Dendritic cell treated with granulocyte-macrophage colony-stimulating factor and Interleukin-4, amounts not matched to agents 40 ng/mL and 50 ng/mL, for 4 days (primary cell): ENCODE measurements at regions not wholly inside any gene's neighbourhood (a gene's known extent, or its start where the extent isn't known, plus 50 kb on each side); places are given as distances from the start of the nearest gene placed in this dataset.
"Not testable (repeated sequence)": the region's sequence is repeated elsewhere in the genome, so short reads cannot be mapped to it uniquely, and the experiment has no call there.

Experiments
- H3K27ac Mint-ChIP-seq: one replicate; pipeline ENCODE4 v1.8.0; 2022; ENCODE audit warnings: mild to moderate bottlenecking, mixed read lengths
- H3K27me3 Mint-ChIP-seq: one replicate; pipeline ENCODE4 v1.8.0; 2022; ENCODE audit warnings: mild to moderate bottlenecking, mixed read lengths
- H3K36me3 Mint-ChIP-seq: one replicate; pipeline ENCODE4 v1.8.0; 2022; ENCODE audit warnings: low read depth, mixed read lengths
- H3K4me1 Mint-ChIP-seq: one replicate; pipeline ENCODE4 v1.8.0; 2022; ENCODE audit warnings: low read depth, mixed read lengths
- H3K4me3 Mint-ChIP-seq: one replicate; pipeline ENCODE4 v1.8.0; 2022; ENCODE audit warnings: mild to moderate bottlenecking, moderate library complexity, mixed read lengths
- H3K9me3 Mint-ChIP-seq: one replicate; pipeline ENCODE4 v1.8.0; 2022; ENCODE audit warnings: mixed read lengths
- intact Hi-C: fragments of 100-400 bp; cut with micrococcal nuclease; formaldehyde crosslinking; loops from one replicate; pipeline ENCODE4 v1.15.0; 2022

GRCh38 chr3:124346487-124346886, 354.6 kb upstream of the ROPN1 start:
- Mint-ChIP-seq H3K36me3 (no peaks in the 10 kb centered on the region), H3K27ac (no peak overlapping the region), H3K27me3 (peaks cover 8% of the 10 kb centered on the region), H3K4me1 (no peaks in the 10 kb centered on the region), H3K9me3 (no peaks in the 10 kb centered on the region), H3K4me3 (no peak overlapping the region)
- intact Hi-C loops, result no loop called here

GRCh38 chr3:124347418-124347817, 355.5 kb upstream of the ROPN1 start:
- Mint-ChIP-seq H3K27ac (no peak overlapping the region), H3K9me3 (no peaks in the 10 kb centered on the region), H3K27me3 (peaks cover 8% of the 10 kb centered on the region), H3K4me1 (no peaks in the 10 kb centered on the region), H3K4me3 (no peak overlapping the region), H3K36me3 (no peaks in the 10 kb centered on the region)
- intact Hi-C loops, result no loop called here

DNA sequence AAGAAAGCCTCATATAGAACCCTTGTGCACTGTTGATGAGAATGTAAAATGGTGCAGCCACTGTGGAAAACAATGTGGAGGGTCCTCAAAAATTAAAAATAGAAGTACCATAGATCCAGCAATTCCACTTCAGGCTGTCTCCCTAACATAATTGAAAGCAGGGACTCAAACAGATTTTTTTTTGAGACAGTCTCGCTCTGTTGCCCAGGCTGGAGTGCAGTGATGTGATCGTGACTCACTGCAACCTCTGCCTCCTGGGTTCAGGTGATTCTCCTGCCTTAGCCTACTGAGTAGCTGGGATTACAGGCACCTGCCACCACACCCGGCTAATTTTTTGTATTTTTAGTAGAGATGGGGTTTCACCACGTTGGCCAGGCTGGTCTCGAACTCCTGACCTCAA, 356.6 kb upstream of the ROPN1 start:
- H3K9me3 Mint-ChIP-seq, intact Hi-C loops, H3K27me3 Mint-ChIP-seq, H3K4me1 Mint-ChIP-seq, H3K36me3 Mint-ChIP-seq, H3K27ac Mint-ChIP-seq, H3K4me3 Mint-ChIP-seq: not testable (repeated sequence)

DNA sequence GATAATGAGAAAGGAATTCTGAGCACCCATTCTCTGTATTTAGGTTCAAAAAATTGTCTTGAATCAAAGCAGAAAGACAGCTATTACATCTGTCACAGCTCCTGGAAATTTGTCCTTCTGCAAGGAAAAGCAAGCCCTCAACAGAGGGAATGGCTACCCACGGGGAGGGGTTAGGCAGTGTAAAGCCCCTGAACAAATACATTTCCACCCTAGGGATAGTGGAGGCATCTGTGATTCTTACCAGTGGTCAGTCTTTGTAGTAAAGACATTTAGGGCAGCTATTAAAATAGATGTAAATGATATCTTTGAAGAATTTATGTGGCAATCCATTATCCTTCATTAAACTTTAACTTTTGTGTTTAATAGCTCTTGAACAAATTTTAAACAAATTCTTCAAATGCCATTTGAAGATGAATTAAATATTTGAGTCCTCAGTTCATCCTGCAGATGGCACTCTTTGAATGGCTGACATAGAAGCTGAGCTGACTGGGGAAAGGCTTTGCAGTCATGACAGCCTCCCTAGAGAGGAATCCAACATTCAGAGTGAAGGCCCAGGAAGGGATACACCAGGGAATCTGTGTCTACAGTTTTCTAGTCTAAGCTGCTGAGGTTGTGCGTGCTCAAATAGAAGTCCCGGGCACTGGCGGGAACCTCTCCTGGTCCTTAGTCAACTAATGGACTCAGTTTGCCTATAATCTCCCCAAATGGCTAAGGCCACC, 359.7 kb upstream of the ROPN1 start:
- no peak overlapping the region for H3K27ac Mint-ChIP-seq
- H3K4me3 Mint-ChIP-seq, result no peak overlapping the region

DNA sequence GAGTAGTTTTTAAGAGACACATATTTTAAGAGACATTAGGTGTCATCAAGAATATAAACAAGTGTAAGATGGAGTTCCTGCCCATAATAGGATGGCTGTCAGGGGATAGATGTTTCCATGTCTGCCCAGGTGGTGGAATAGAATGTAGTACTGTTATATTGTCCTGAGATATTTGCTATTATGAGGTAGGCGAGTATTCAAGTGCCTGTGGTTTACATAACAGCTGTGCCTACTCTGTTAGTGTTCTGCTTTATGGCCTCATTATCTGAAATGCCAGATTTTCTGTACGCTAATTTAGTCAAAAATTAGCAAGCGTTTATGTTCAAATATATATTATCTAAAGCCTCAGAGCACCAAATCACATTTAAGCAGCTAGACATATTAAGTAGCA, 360.2 kb upstream of the ROPN1 start:
- peaks cover 4% of the 10 kb centered on the region for H3K27me3 Mint-ChIP-seq
- intact Hi-C loops, result loop anchor here (10.0 kb wide), 1 partner anchor 203 kb away; no protein-coding TSS in a partner anchor
- H3K27ac Mint-ChIP-seq, result no peak overlapping the region
- H3K4me3 Mint-ChIP-seq, result no peak overlapping the region
- no peaks in the 10 kb centered on the region for H3K9me3 Mint-ChIP-seq
- no peaks in the 10 kb centered on the region for H3K36me3 Mint-ChIP-seq
- H3K4me1 Mint-ChIP-seq, result no peaks in the 10 kb centered on the region

More for the DNA sequence above, 359.7 kb upstream of the ROPN1 start:
- no peaks in the 10 kb centered on the region for H3K4me1 Mint-ChIP-seq
- intact Hi-C loops, result loop anchor here (10.0 kb wide), 1 partner anchor 203 kb away; no protein-coding TSS in a partner anchor
- peaks cover 5% of the 10 kb centered on the region for H3K27me3 Mint-ChIP-seq
- H3K9me3 Mint-ChIP-seq, result no peaks in the 10 kb centered on the region
- no peaks in the 10 kb centered on the region for H3K36me3 Mint-ChIP-seq

DNA sequence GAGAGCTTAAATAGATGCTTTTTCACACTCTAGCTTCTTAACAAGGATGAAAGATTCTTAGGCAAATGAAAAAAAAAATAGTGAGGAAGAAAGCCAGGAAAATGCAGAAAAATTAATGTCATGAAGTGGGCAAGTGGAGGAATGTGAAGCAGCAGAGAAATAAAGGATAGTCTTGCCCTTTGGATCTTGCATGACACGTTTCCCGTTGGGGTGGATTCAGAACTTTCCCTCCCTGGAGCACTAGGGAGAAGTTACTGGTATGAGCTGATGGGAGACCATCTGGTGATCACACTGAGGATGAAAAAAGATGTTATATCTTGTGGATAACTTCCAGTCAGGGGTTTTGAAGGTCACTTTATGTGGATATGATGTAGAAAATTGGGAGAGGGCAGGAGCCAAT, 361.8 kb upstream of the ROPN1 start:
- intact Hi-C loops, result loop anchor here (10.0 kb wide), 1 partner anchor 201 kb away; no protein-coding TSS in a partner anchor
- no peak overlapping the region for H3K27ac Mint-ChIP-seq
- H3K9me3 Mint-ChIP-seq, result no peaks in the 10 kb centered on the region
- H3K27me3 Mint-ChIP-seq, result peaks cover 4% of the 10 kb centered on the region
- H3K4me3 Mint-ChIP-seq, result no peak overlapping the region
- no peaks in the 10 kb centered on the region for H3K4me1 Mint-ChIP-seq
- H3K36me3 Mint-ChIP-seq, result no peaks in the 10 kb centered on the region

DNA sequence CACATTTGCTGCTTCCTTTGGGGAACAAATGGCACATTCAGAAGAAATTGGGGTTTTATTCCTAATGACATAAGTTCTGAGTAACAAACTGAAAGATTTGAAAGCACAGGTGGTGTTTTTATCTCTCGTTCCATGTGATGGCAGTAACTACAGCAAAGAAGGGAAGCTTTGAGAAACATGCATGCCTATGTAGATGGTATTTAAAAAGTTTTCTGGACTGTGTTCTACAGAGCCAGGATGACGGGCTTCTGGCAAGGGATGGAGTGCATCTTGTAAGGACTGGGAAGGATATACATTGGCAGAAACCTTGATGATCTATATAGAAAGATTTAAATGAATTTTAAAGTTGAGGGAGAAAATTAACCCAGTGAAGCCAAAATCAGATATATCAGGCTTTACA, 362.2 kb upstream of the ROPN1 start:
- H3K27me3 Mint-ChIP-seq, result peaks cover 4% of the 10 kb centered on the region
- no peak overlapping the region for H3K4me3 Mint-ChIP-seq
- no peaks in the 10 kb centered on the region for H3K9me3 Mint-ChIP-seq
- H3K36me3 Mint-ChIP-seq, result no peaks in the 10 kb centered on the region
- no peak overlapping the region for H3K27ac Mint-ChIP-seq
- H3K4me1 Mint-ChIP-seq, result no peaks in the 10 kb centered on the region
- intact Hi-C loops, result loop anchor here (10.0 kb wide), 1 partner anchor 201 kb away; no protein-coding TSS in a partner anchor

- Mint-ChIP-seq H3K4me1 (no peaks in the 10 kb centered on the region), H3K9me3 (no peaks in the 10 kb centered on the region), H3K27ac (no peak overlapping the region), H3K27me3 (peaks cover 4% of the 10 kb centered on the region), H3K36me3 (no peaks in the 10 kb centered on the region), H3K4me3 (no peak overlapping the region)
- intact Hi-C loops, result loop anchor here (10.0 kb wide), 1 partner anchor 197 kb away; no protein-coding TSS in a partner anchor
Measured at GRCh38 chr3:124358156-124358555, 366.2 kb upstream of the ROPN1 start.

DNA sequence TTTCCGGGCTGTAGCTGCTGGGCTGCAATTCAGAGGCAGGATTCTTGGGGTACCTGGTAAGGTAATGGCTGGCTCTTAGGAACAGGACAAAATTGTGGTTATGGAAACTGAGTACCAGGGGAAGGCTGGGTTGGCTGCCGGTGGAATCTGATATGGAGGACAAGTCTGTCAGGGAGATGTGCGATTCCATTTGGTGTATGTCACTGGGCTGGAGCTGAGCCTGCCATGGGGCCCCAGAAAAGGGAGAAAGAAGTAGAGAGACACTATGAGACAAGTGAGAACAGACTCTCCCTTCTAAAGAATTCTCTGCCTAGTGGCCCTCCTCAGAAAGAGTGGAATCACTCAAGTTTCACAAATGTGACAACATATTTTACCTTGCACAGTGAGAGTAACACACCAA, 368.2 kb upstream of the ROPN1 start:
- Mint-ChIP-seq H3K27ac (no peak overlapping the region), H3K9me3 (no peaks in the 10 kb centered on the region), H3K4me3 (no peak overlapping the region), H3K4me1 (no peaks in the 10 kb centered on the region), H3K36me3 (no peaks in the 10 kb centered on the region), H3K27me3 (no peaks in the 10 kb centered on the region)
- intact Hi-C loops, result no loop called here

- intact Hi-C loops, result no loop called here
Measured at GRCh38 chr3:124360563-124360962, 368.6 kb upstream of the ROPN1 start.

GRCh38 chr3:124361566-124361965, 368.7 kb upstream of the UMPS start:
- intact Hi-C loops, result no loop called here
- Mint-ChIP-seq H3K36me3 (no peaks in the 10 kb centered on the region), H3K4me3 (no peak overlapping the region), H3K27me3 (no peaks in the 10 kb centered on the region), H3K9me3 (no peaks in the 10 kb centered on the region), H3K4me1 (no peaks in the 10 kb centered on the region), H3K27ac (no peak overlapping the region)

More at GRCh38 chr3:124360563-124360962, 368.6 kb upstream of the ROPN1 start:
- H3K27me3 Mint-ChIP-seq, result no peaks in the 10 kb centered on the region
- H3K36me3 Mint-ChIP-seq, result no peaks in the 10 kb centered on the region
- H3K4me3 Mint-ChIP-seq, result no peak overlapping the region
- H3K27ac Mint-ChIP-seq, result no peak overlapping the region
- no peaks in the 10 kb centered on the region for H3K9me3 Mint-ChIP-seq
- no peaks in the 10 kb centered on the region for H3K4me1 Mint-ChIP-seq

GRCh38 chr3:124362455-124362854, 367.8 kb upstream of the UMPS start:
- H3K27me3 Mint-ChIP-seq, result no peaks in the 10 kb centered on the region
- intact Hi-C loops, result no loop called here
- no peaks in the 10 kb centered on the region for H3K36me3 Mint-ChIP-seq
- H3K9me3 Mint-ChIP-seq, result no peaks in the 10 kb centered on the region
- no peaks in the 10 kb centered on the region for H3K4me1 Mint-ChIP-seq
- H3K4me3 Mint-ChIP-seq, result no peak overlapping the region
- H3K27ac Mint-ChIP-seq, result no peak overlapping the region

- no peak overlapping the region for H3K4me3 Mint-ChIP-seq
- no peak overlapping the region for H3K27ac Mint-ChIP-seq
- no peaks in the 10 kb centered on the region for H3K9me3 Mint-ChIP-seq
- no peaks in the 10 kb centered on the region for H3K27me3 Mint-ChIP-seq
- no peaks in the 10 kb centered on the region for H3K4me1 Mint-ChIP-seq
- H3K36me3 Mint-ChIP-seq, result no peaks in the 10 kb centered on the region
- intact Hi-C loops, result no loop called here
Measured at GRCh38 chr3:124363476-124363875, 366.8 kb upstream of the UMPS start.

GRCh38 chr3:124364317-124365020, 365.8 kb upstream of the UMPS start:
- no peaks in the 10 kb centered on the region for H3K27me3 Mint-ChIP-seq
- H3K36me3 Mint-ChIP-seq, result no peaks in the 10 kb centered on the region
- no peak overlapping the region for H3K4me3 Mint-ChIP-seq
- intact Hi-C loops, result no loop called here
- H3K9me3 Mint-ChIP-seq, result no peaks in the 10 kb centered on the region
- H3K4me1 Mint-ChIP-seq, result no peaks in the 10 kb centered on the region
- no peak overlapping the region for H3K27ac Mint-ChIP-seq
